HG02763 (cell line): ENCODE measurements at regions not wholly inside any gene's neighbourhood (a gene's known extent, or its start where the extent isn't known, plus 50 kb on each side); places are given as distances from the start of the nearest gene placed in this dataset.

ENCODE experiments used
- ATAC-seq: cut with Tn5 transposase; IDR thresholded peaks from one replicate; pipeline ENCODE4 v1.9.1; 2021; ENCODE audit warnings: mild to moderate bottlenecking, moderate library complexity; ENCODE audit not compliant: unreplicated experiment

DNA sequence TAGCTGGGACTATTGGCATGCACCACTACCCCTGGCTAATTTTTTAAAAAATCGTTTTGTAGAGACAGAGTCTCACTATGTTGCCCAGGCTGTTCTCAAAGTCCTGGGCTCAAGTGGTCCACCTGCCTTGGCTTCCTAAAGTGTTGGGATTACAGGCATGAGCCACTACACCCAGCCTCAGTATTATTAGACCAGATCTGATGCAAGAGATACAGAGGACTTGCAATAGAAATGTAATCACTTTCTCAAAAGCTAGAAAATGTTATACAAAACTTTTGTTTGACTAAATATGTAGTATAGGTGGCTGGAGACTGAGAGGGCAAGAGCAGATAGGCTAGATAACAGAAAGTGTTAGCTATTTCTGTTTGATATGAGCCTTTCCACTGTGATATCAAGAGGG is 531.9 kb downstream of the SOX2 start:
- no peak for ATAC-seq

DNA sequence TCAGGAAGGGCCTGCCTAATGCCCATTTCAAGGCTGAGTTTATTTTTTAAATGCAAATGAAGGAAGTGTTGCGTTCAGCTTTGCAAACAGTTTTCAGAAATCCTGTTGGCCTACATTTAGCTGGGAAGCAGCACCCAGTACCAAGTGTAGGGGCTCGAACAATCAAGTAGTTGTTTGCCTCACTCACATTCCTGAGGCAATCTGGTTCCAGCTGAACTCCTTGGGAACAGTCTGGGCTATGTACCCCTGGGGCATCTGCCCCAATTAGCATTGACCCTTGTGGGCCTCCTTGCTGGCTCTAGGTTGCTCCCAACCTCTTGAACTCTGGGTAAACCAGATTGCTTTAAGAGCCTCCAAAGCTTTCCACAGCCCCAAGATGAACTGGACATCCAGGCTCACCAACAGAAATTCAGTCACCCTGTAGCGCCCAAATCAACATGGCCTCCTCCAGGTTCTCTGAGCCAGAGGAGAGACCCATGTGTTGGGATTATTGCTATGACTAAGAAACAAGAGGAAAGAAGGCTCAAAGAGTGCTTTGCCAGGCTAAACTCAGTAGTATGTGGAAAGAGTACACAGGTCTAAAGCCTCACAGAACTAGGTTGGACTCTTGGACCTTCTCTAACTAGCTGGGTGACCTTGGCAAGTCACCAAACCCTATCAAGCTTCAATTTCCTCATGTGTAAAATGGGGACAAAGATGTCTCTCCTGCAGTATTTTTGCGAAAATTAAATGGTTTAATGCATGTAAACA is 532.7 kb downstream of the SOX2 start:
- no peak for ATAC-seq

DNA sequence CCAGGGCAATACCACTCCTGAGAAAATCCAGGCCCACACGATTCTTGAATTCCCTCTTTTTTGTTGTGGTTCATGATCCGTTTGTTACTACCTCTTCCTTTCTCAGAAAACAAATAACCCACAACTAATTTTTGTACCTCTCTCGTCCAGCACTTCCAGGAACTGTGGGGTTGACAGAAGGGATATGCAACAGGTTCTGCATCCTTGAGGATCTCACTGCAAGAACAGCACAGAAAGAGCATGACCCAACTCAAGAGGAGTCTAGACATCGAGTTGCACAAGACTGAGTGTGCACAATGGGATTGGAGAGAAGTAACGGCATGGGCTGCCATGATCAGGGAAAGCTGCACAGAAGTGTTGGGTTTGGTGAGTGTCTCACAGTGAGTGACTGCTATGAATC is 533.3 kb downstream of the SOX2 start:
- no peak for ATAC-seq

DNA sequence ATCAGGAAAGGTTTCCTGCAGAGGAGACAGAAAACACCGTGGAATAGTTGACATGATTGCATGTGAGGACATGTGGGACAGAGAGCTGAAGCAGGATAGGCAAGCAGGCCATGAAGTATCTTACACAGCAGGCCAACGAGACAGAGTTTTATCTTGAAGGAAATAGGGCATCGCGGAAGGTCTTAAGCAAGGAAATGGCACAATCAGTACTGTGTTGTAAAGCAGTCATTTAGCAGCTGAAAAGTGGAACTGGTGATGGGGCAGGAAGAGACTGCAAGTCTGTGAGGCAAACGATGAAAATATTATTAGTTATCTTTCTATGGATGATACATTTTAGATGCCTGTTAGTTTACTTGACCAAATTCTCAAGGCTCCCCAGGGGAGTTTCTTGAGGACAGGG is 535.1 kb downstream of the SOX2 start:
- ATAC-seq = no peak

DNA sequence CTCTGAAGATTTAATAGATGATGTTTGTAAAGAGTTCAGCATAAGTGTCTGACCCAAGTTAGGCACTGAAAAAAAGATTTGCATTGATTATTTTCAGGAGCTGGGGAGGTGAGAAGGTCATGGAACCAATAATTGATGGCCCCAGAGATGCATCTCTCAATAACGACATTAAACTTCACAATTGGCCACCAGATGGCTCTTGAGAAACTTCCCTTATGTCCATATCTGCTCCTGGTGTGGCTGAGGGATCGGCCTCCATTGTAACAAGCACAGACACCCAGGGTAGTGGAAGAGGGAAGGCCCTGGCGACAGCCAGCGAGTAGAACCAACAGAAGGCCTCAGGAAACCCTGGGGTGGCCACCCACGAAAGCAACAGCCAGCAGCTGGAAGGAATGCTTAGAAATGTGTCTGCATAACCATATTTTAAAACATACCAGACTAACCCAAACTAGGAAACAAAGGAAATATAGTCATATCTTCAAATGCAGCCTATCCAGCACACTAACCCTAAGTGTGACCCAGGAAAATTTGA is 536.7 kb downstream of the SOX2 start:
- ATAC-seq = no peak

DNA sequence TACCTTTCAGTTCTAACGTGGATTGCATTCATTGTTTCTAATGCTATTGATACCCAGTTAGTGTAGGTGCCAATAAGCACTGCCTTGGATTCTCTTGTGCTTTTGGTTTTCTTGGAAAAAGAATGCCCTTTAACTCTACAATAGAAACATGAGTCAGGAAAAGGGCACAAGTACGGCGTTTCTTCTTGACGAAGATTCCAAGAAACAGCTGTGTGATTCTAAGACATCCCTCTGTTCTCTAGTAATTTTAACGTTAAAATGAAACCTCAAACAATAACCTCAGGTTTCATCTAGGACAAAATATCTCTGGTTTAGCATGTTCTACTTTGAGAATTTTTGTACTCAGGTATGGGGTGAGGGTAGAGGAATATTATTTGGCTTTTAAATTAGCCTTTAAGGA is 540.5 kb upstream of the ATP11B start:
- no peak for ATAC-seq

DNA sequence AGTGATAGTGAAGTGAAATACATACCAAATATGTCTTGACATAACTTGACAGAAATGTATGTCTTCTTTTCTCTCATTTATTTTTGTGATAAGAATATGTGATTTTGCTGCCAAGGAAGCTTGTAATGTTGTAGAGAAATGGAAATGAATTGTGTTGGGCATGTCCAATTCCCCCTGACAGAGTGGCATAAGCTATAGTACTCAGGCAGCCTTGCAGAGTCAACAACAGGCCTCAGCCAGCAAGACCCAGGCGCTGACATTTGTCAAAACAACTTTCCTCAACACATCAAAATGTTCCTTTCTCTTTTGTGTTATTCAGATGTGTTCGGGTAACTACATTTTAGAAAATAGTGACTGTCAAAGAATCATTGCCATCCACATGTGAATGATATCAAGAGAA is 538.1 kb upstream of the ATP11B start:
- ATAC-seq = no peak

DNA sequence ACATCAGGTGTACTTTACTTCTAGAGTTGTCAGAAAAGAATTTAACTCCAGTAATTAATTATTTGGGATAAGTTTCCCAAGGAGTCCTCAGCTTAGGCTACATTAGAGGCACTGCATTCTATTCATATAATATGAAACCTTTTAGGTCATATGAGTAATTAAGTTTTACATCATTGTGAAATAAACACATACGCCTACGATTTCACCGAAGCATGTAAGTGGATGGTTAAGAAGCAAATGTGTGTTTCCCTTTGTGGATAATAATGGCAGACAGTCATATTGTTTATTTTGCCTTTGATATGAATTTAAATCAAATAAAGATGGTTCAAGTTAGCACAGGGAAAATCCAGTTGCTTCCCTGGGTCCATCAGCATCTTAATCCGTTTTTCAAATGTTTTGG is 535.9 kb upstream of the ATP11B start:
- ATAC-seq = no peak

DNA sequence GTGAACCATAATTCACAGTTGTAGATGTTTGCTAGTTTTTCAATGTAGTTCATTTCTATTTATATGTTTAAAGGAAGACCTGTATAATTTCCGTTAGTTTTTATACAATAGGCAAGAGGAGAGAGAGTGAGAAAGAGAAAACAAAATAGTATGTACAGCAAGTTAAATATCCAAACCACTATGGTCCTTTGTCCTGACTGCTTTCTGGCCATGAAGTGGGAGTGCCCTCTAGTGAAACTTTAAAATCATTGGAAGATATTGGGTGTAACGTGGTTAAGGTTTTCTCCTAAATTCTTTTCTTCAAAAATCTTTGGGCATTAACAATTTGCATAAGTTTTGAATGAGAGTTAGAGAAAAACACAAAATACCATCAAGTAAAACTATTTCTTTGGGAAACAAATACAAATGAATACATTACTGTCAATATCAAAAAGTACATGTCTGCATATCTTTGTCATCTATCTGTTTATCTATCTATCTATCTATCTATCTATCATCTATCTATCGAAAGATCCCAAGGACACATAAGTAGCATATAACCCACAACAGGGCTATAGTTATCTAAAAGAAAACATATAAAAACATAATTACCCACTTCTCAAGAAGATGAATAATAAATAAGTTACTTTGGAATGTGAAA is 534.6 kb upstream of the ATP11B start:
- ATAC-seq = no peak

DNA sequence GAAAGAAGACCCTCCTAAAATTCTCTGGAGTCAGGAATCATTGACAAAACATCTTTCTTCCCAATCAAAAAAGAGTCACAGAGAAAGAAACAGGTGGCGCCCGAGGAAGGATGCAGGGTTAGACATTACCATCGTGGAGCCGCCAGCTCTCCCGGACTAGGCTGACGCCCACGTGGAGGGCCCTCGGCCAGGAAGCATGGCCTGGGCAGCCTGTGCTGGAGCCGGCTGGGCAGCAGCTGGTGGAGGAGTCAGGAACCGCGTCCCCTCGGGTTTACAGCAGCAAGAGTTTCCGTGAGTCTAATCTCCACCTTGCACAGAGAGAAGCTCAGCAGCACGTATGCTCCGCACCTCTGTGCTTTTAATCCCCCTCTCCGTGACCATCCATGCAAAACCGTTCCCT is 533.7 kb upstream of the ATP11B start:
- ATAC-seq = no peak

DNA sequence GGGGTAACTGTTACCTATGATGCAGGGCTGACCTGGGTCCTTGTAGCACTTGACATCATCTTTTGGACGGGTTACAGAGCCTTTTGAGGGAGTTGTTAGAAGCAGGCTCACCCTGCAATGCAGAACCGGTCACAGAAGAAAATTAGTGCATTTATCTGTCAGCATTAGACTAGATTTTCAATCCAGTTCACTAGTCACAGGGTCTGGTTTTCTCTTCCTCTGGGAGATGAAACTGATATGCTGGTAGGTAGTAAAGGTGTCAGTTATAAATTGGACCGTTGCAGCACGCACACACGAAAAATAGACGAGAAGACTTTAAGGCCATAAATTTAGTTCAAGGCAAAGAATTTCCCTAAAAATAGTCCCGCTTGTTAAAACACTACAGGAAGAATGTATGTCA is 532.3 kb upstream of the ATP11B start:
- ATAC-seq = no peak

DNA sequence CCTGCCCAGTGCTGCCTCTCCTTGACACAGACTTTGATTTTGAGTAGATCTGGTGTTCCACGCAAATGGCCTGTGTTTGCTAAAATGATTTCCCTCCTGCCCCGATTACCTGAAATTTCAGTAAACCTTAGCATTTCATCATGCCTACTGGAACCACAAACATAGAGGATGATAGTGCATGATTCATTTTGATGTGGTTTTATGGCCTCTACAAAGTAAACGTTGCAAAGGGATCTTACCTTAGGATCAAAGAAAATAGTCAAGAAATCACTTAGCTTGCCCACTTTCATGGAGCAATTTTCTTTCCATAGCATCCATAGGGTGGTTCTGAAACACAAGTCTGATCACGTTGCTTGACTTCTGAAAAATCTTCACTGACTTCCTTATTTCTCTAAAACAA is 524.6 kb upstream of the ATP11B start:
- ATAC-seq = no peak

DNA sequence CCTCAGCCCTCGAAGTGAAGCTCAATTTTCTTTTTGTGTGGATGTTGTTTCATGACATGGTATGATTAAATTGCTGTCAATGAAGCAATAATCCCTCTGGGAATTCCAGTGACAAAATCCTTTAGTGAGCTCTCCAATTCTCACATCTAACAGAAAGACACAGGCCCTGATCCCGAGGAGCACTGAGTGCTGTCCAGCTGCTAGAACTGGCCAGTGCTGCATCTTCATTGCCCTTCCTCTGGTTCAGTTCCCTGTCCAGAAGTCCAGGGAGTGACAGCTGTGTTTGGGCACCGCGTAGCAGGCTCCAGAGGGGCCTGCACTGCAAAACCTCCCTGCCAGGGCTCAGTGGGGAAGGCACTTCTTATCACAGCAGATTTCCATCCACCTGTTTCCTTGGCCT is 516.8 kb upstream of the ATP11B start:
- ATAC-seq = no peak

DNA sequence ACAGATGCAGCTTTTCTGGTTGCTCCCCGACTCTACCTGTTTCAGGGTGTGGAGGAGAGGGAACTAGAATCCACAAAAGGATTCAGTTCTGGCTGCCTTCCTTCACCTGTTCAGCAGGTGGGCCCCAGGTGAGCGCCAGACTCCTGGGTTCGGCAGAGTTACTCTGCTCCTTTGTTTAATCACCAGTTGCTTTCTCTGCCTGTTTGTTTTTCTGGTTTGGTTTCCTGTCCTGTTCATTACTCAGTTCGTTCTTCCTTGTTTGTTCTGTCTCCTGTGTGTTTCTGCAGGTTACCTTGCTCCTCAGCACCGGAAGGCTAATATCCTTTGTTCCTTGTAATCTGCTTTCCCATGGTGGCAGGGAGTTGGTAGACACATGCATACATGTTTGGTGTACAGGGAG is 508.5 kb upstream of the ATP11B start:
- ATAC-seq = no peak

DNA sequence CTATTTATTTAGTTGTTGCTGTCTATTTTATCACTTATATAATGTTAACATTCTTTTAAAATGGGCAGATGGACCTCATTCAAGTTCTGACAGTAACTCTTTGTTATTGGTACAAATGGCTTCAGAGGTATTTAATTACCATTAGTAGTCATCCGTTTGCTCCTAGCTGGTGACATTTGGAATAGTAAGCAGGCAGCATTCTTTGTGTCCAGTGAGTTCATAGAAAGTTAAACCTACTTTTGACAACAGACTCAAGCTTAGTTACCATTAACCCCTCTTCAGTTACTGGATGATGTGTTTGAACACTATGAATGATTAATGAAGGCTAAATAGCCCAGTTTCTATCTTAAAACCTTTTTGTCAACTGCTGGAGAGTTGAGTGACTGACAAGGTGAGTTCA is 500.7 kb upstream of the ATP11B start:
- no peak for ATAC-seq

DNA sequence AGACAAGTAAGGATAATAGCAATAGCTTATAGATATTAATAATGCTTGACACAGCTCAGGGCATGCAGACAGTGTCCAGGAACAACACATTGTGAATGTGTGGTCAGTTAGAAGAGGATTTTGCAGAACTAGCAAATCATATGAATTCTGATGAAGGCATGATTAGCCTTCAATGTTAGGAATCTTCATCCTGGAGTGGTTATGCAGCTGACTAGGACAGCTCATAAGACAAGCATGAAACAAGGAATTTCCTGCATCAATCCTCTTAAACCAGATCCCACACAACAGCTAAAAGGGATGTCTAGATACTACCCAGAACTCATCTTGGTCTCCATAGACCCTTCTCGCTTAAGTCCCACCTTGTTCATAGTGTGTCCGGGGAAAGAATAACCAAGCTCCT is 499.0 kb upstream of the ATP11B start:
- no peak for ATAC-seq

DNA sequence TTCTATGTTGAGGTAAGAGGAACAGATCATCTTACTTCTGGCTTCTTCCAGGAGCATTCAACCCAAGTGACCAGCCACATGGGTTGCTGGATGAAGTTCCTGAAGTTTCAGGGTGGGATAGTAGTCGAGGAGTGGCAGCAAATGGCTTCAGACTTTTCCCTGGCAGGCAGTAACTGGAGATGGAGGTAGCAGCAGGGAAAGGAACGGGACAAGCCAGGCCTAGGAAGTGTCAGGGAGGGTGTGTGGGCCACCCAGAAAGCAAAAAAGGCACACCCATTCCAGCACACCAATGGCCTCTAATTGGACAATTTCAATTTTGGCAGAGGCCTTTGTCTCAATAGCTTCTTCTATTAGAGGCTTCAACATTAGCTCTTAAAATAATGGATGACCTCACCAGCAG is 498.6 kb upstream of the ATP11B start:
- ATAC-seq = no peak

DNA sequence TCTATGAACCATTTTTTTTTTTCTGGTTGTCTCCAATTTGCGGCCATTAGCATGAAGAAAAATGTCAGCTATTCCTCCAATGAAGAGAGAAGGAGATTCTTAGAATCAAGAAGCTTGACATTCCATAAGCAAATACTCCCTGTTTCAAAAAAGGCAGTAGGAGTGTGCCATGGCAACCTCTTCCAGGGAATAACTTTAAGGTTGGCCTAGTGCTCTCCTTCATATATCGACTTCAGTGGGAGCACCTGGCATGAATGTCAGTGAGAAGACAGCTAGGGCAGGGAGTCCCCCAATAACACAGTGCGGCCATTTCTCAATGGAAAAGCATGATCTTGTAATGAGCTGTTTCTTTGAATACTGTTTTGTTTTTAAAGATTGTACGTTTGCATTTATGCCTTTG is 493.0 kb upstream of the ATP11B start:
- no peak for ATAC-seq

DNA sequence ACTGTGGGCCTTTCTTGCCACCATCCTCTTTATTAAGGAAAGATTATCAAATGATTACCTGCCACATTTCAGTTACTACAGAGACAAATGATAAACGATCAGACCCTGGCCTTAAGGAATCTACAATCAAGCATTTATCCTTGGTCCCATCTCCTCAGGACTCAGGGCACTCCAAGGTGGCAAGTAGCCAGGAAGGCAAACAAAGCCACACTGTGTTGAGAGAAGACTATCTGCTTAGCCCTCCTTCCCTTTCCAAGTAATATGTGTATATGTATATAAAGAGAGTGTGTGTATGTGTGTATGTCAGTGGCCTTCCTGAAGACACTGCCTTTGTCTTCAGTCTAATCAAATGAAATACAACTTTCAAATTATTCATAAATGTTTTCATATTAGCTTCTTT is 490.1 kb upstream of the ATP11B start:
- no peak for ATAC-seq

DNA sequence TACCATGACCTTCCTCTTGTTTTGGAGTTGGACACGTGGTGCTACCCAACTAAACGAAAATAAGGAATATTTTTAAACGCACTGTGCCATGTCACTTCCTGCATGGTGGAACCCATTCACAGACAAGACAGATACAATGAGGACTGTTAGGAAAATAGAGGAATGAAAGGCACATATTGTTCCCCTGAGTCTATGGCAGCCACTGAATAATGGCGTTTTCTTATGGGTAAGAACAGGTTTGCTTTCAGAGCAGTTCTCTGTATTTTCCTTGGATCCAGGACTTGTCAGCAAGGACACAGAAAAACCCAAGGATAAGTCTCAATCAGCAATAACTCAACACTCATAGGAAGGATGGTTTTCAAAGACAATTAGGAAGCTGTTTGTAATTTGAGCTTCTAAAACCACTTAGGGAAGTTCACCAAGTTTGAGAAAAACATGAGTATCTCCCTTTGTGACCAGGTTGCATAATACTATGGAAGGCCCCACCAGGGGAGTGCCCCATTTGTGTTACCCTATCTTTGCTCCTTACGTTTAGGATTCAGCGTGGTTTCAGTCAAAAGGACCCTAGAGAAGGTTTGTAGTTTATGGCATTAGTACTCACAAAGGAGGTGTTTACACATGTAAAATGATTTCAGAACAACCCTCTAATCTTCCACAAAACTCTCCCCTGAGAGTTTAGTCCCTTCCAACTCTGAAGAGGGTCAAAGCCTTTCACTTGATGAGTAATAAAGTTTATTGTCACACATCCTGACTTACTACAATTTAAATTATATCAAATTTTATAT is 487.2 kb upstream of the ATP11B start:
- no peak for ATAC-seq

DNA sequence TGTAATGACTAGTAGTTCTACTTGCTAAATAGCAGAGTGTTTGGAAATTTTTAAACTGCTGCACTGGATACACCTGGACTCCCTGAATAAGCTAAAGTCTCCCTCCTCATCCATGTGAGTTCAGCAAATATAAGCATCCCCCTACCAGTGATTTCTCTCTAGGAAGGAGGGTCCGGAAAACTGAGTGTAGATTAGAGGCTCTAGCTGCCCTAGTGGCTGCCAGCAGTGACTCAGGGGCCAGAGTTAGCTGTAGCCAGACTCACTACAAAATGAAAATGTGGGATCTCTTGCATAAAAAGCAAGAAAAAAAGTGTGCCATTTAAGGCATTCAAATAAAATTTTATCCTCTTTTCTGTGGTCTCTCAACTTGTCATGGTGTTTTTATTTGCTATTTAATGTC is 485.0 kb upstream of the ATP11B start:
- ATAC-seq = no peak

DNA sequence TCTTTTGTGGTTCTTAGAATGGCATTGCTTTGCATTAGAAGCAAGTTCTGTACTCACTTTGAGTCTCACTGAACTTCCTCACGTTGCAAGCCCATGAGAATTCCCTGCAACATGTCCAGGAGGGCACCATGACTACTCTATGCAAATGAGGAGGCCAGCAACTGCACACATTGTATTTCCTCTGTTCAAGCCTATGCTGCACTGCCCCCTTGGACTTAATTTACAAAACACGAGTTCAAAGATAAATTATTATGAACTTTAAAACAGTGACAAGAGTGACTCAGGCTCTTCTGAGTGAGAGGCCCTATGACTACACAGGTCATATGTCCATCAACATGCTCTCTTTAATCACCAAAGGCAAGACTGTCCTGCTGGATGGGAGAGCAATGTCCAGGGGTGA is 484.2 kb upstream of the ATP11B start:
- ATAC-seq = no peak
